ENCODE measurements at regions not wholly inside any gene's neighbourhood (a gene's known extent, or its start where the extent isn't known, plus 50 kb on each side); places are given as distances from the start of the nearest gene placed in this dataset.

DNA sequence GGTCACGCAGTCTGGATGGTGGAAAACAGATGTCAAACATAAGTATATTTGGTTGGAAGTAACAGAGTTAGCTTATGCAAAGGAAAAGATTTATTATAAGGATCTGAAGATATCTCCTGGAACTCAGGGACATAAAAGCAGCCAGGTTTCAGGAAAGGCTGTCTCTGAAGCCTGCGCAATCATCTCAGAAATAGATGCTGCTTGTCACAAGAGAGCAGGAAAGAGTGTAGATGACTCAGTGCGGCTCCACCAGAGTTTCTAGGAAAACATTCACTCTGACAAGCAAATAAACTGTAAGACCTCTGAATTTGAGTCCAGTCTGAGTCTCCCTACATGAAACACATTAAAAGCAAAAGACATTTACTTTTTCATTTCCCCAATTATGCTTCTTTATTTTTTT is 220.4 kb upstream of the HTR2A start:
- DNase-seq (ENCODE audit: low read depth), result peak; percentile 23

- DNase-seq (ENCODE audit: low read depth), result peak; percentile 38
These were observed 217.2 kb upstream of the HTR2A start for GRCh38 chr13:47114030-47114429.

DNA sequence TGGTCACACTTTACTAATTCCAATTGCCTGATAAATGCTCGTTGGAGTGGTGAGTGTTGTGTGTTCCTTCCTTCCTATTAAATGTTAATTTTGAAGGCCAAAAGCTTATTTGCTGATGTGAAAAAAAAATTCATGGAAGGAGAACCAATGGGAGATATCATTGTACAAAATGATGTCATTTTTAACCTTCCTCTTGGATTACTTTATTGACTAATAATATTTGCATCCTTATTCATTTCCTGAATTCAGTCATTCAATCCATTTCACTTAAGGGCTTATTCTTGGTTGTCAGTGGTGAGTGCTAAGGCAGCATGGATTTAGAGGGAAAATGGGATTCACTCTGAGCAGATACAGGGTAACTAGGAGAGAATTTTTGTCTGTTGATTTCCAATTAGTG is 216.0 kb upstream of the HTR2A start:
- no peak for DNase-seq (ENCODE audit: low read depth)

DNA sequence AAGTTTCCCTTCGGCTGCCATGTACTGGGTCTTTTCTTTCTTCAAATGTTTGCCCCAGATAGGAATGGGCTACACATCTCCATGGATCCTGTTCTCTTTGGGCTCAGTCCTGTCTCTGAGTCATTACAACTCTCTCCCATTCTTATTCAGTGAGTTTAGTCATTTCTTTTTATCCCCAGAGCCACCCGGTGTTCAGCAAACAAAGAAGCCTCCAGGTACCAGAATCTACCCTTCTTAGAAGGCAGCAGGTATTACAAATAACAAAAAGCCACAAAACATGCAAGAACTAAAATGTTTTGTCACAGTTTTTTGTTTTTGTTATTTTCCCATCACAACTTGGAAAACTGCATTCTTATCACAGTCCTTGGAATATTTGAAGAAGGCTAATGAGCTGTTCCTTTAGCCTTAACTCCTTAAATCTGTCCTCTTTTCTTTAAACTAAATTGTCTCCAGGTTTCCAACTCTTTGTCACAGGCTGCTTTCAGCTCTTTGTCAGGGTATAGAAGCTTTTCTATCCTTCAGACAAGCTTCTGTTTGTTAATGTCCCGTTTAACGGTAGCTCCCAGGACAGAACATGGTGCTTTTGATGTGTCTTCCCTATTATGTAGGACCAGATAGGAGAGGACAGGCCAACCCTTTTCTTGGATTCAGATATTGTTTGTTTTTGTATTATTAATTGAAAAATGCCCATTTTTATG is 215.5 kb upstream of the HTR2A start:
- no peak for DNase-seq (ENCODE audit: low read depth)

DNA sequence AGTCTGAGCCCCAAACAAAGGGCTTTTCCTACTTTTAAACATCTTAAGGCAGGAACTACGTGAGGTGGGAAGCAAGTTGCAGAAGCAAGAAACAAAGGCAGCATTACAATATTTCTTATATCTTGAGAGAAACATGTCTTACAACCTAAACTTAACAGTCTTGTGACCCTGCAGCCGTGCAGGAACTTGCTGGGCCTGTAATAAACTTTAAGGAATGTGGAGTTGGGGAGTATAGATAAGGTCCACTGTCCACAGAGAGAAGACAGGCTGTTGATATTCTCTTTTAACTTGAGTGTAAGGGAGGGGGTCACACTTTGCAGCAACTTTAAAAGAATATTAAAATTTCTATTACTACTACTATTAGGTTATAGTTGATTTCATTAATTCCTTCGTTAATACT is 214.6 kb upstream of the HTR2A start:
- DNase-seq (ENCODE audit: low read depth), result no peak

DNA sequence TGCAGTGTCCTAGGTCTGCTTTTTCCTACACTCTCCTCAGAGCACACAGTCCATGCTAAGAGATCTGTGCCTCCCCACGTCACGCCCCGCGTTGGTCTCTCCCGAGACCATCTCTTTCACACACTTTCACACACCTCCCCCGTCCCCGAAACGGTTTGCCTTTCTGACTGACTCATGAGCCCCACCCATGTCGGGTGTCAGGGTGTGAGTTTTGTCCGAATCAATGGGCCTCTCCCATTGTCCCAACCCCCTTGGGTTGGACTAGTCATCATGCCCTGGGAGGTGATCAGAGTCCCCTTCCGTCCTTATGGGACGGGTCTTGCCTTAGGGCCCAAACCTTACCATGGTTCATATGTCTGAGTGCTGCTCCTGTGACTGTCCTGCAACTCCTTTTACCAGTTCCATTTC is 214.0 kb upstream of the HTR2A start:
- no peak for DNase-seq (ENCODE audit: low read depth)

DNA sequence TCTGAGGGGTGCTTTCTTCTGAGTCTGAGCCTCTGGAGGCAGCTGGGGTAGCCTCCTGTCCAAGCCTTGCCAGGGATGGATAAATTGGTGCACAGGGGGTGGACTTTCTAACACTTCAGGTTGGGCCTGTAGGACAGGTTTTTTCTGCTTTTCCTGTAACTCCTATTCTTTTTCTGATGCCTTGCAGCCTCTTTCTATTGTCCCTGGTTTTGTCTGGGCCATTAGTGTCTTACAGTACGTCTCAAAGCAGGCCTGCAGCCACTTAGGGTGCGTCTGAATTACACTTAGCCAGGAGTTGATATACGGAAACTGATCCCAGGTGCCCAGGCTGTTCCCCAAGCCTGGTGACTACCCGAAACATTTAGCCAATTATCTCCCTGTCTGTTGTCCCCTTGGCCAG is 213.3 kb upstream of the HTR2A start:
- DNase-seq (ENCODE audit: low read depth), result no peak

- no peak for DNase-seq (ENCODE audit: low read depth)
These were observed 212.2 kb upstream of the HTR2A start for GRCh38 chr13:47109028-47109427.

GRCh38 chr13:47100214-47100853 is 203.5 kb upstream of the HTR2A start:
- DNase-seq (ENCODE audit: low read depth), result no peak

GRCh38 chr13:47094734-47095434 is 198.0 kb upstream of the HTR2A start:
- DNase-seq (ENCODE audit: low read depth), result no peak

GRCh38 chr13:47092202-47092601 is 195.3 kb upstream of the HTR2A start:
- DNase-seq (ENCODE audit: low read depth), result no peak

- DNase-seq (ENCODE audit: low read depth), result peak; percentile 29
These were observed 191.0 kb upstream of the HTR2A start for GRCh38 chr13:47087841-47088240.

- DNase-seq (ENCODE audit: low read depth), result no peak
These were observed 190.4 kb upstream of the HTR2A start for GRCh38 chr13:47087241-47087640.

DNA sequence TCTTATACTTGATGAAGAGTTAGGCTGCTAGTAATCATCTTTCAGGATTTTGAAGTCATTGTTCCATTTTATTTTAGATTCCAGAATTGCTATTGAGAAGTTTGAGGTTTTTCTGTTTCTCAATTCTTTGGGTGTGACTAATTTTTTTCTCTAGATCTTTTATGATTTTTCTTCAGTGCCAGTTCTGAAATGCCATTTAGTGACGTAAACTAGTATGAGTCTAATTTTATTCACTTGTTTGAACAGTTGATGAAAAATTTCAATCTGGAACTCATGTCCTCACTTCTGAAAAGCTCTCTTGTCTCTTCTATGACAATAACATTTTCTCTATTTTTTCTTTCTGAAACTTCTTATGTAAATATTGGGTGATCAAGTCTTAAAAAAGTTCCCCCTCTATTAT is 188.5 kb upstream of the HTR2A start:
- peak; percentile 23 for DNase-seq (ENCODE audit: low read depth)

DNA sequence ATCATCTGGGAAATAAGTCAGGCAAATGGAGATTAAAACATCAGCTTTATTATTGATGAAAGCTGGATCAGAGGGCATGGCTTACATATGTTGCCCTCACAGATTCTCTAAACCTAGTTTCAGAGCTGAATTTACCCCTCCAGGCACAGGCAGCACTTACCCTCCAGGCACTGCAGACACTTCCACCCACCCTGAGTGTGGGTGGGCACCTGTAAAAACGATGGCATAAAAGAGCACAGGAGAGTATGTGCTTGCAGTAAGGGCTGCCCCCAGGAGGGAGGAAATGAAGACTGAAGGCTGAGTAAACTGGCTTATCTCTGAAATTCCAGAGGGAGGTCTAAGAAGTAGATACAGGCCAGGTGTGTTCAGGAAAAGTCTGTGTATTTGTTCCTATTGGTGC is 185.0 kb upstream of the HTR2A start:
- DNase-seq (ENCODE audit: low read depth), result no peak

GRCh38 chr13:47081246-47081645 is 184.4 kb upstream of the HTR2A start:
- DNase-seq (ENCODE audit: low read depth), result no peak

DNA sequence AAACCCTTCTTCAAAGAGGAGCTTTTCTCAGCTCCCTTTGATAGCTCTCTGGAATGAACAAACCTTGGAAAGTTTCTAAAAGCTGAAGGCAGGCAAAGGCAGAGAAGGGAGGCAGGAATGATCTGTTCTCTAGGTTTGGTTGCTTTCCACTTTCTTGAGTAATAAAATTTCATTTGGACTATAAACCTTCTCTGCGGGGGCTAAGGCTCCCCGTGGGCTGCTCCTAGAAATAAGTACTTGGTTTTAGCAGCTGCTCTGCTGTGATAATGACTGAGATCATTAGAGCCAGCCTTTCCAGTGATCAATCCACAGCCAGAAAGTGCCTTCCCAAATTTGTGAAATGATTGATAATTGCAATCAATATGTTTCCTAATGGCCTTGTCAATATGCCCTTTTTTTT is 183.8 kb upstream of the HTR2A start:
- no peak for DNase-seq (ENCODE audit: low read depth)

- DNase-seq (ENCODE audit: low read depth), result peak; percentile 34
These were observed 179.6 kb upstream of the HTR2A start for GRCh38 chr13:47076500-47076899.

DNA sequence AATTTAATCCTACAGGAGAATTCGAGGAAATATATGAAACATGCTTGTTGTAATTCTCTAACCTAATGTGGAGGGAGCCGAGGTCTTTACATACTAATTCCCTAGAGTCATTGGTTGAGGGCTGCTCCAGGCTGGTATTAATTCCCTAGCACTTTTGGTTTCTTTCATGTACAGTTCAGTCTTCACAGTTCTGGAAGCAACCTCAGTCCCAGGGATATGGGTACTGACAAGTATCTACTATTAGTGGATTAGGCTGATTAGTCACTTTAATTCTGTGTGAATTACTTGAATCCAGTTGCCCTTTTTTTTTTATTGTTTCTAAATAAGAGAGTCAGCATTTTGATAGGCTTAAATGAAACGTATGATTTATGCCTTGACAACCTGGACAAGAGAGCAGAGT is 172.3 kb upstream of the HTR2A start:
- DNase-seq (ENCODE audit: low read depth), result no peak

- DNase-seq (ENCODE audit: low read depth), result no peak
These were observed 170.5 kb upstream of the HTR2A start for GRCh38 chr13:47067306-47067705.

- no peak for DNase-seq (ENCODE audit: low read depth)
These were observed 169.4 kb upstream of the HTR2A start for GRCh38 chr13:47066226-47066625.

DNA sequence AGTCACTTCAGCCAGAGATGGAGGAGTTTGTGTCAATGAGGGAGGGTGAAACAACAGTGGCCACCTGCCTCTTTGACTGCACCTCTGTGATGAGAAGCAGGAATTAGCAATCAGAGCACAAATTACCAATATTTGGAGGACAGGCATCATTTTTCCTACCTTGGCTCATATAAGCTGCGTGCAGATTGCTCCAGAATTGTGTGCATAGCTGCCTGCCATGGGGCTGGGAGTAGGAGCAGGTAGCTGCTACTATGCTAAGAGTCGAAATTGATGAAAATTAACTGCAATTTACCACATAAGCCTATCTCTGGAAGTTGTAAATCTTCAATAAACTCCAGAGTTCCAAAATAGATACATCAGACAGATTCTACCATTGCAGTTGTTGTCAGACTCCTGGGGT is 167.5 kb upstream of the HTR2A start:
- no peak for DNase-seq (ENCODE audit: low read depth)

DNA sequence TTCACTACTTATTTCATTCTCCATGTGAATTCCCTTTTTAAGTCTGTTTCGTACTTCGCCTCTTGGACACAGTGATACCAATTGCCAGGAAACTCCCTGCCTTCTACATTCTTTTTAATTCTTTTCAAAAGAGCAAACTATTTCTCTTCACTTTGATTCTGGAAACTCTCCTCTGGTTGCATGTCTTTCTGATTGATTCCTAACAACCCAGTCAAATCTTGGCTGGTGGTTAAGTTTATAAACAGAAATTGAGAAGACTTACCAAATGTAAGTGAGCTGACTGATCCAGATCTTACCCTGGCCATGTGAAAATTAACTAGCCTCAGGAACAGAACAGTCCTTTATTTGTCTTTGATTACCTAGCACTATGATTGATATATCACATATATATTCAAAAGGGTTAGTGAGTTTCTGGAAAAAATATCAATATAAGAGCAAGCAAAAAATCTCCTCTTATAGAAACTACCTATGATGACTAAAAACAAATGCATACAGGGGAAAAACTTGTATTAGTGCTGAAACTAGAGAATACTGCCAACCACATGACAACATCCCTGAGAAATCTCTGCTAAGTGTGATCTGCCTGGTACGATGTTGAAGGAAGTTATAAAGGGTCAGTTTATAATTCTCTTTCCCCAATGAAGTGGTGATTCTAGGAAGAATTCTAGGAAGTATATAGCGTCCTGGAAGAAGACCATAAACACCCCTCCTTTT is 152.6 kb upstream of the HTR2A start:
- no peak for DNase-seq (ENCODE audit: low read depth)

All from HS-5 (cell line).